OCI-LY3 (cell line): ENCODE measurements at regions not wholly inside any gene's neighbourhood (a gene's known extent, or its start where the extent isn't known, plus 50 kb on each side); places are given as distances from the start of the nearest gene placed in this dataset.

Experiments used
- EZH2phosphoT487 ChIP-seq: fragments of 200-600 bp; shearing (Covaris generic); IDR thresholded peaks from 2 replicates; pipeline ENCODE4 v1.6.1; 2018; ENCODE audit warnings: antibody characterized with exemption, mixed run types, low read depth
- TF ChIP-seq, protein P1 (sequence below): fragments of 200-600, 300-600 bp; sonication (generic); IDR thresholded peaks from 2 replicates; pipeline ENCODE4 v1.5.1; 2014; ENCODE audit warnings: antibody characterized with exemption, low read length, low read depth

DNA sequence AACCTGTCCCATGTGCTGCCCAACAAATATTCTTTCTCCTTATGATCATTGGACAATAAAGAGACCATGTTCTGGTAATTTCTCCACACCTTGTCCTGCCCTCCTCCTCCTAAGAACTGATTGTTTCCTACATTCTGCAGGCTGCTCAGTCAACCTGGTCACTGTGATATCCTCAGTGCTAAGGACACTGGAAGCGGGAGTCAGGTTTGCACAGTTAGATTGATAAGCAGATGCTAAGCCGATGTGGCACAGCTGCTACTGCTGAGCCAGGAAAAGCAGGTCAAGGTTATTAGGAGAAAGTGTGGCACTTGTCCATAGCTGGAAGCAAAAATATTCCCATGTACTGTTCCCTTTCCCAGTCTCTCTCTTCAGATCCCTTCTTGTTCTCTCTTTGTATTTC is 154.8 kb downstream of the TFAP2B start:
- TF ChIP-seq, protein P1, sequence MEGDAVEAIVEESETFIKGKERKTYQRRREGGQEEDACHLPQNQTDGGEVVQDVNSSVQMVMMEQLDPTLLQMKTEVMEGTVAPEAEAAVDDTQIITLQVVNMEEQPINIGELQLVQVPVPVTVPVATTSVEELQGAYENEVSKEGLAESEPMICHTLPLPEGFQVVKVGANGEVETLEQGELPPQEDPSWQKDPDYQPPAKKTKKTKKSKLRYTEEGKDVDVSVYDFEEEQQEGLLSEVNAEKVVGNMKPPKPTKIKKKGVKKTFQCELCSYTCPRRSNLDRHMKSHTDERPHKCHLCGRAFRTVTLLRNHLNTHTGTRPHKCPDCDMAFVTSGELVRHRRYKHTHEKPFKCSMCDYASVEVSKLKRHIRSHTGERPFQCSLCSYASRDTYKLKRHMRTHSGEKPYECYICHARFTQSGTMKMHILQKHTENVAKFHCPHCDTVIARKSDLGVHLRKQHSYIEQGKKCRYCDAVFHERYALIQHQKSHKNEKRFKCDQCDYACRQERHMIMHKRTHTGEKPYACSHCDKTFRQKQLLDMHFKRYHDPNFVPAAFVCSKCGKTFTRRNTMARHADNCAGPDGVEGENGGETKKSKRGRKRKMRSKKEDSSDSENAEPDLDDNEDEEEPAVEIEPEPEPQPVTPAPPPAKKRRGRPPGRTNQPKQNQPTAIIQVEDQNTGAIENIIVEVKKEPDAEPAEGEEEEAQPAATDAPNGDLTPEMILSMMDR: no peak
- no peak for TF ChIP-seq EZH2phosphoT487
